WTC11 (cell line): ENCODE measurements at regions not wholly inside any gene's neighbourhood (a gene's known extent, or its start where the extent isn't known, plus 50 kb on each side); places are given as distances from the start of the nearest gene placed in this dataset.

ENCODE experiments used
- ATF2 ChIP-seq: sonication (generic); formaldehyde crosslinking; IDR thresholded peaks from 2 replicates; pipeline ENCODE4 v1.8.1; 2022; ENCODE audit warnings: low read depth, missing genetic modification reagents, borderline replicate concordance
- CREB1 ChIP-seq: sonication (generic); formaldehyde crosslinking; IDR thresholded peaks from 2 replicates; pipeline ENCODE4 v1.8.0; 2023; ENCODE audit warnings: mild to moderate bottlenecking, missing genetic modification reagents
- CTCF ChIP-seq: fragments of 200-600 bp; IDR thresholded peaks from 2 replicates; pipeline ENCODE4 v1.8.0; 2022; ENCODE audit warnings: antibody characterized with exemption
- E2F5 ChIP-seq: sonication (generic); formaldehyde crosslinking; IDR thresholded peaks from 2 replicates; pipeline ENCODE4 v1.8.1; 2022; ENCODE audit warnings: mild to moderate bottlenecking, moderate library complexity, missing genetic modification reagents
- ESRRA ChIP-seq: sonication (generic); formaldehyde crosslinking; IDR thresholded peaks from 2 replicates; pipeline ENCODE4 v1.8.1; 2022; ENCODE audit warnings: mild to moderate bottlenecking, missing genetic modification reagents, borderline replicate concordance
- IRF2 ChIP-seq: sonication (generic); formaldehyde crosslinking; IDR thresholded peaks from 2 replicates; pipeline ENCODE4 v1.8.0; 2022; ENCODE audit warnings: low read depth, missing genetic modification reagents, borderline replicate concordance
- MAX ChIP-seq: sonication (generic); formaldehyde crosslinking; IDR thresholded peaks from 2 replicates; pipeline ENCODE4 v1.8.0; 2022; ENCODE audit warnings: mild to moderate bottlenecking, missing genetic modification reagents
- MXD4 ChIP-seq: fragments of 250-450 bp; sonication (Bioruptor Pico); IDR thresholded peaks from 2 replicates; pipeline ENCODE4 v1.8.0; 2021; ENCODE audit warnings: mild to moderate bottlenecking, moderate library complexity, borderline replicate concordance
- MYBL2 ChIP-seq: sonication (generic); formaldehyde crosslinking; IDR thresholded peaks from 2 replicates; pipeline ENCODE4 v1.8.1; 2023; ENCODE audit warnings: mild to moderate bottlenecking, moderate library complexity, missing genetic modification reagents
- TEAD4 ChIP-seq: sonication (generic); formaldehyde crosslinking; IDR thresholded peaks from 2 replicates; pipeline ENCODE4 v1.8.0; 2022; ENCODE audit warnings: mild to moderate bottlenecking, missing genetic modification reagents
- ZBTB43 ChIP-seq: sonication (generic); formaldehyde crosslinking; IDR thresholded peaks from 2 replicates; pipeline ENCODE4 v1.8.1; 2023; ENCODE audit warnings: mild to moderate bottlenecking, missing genetic modification reagents
- ZNF138 ChIP-seq: sonication (generic); formaldehyde crosslinking; conservative IDR thresholded peaks from 2 replicates; pipeline ENCODE4 v1.8.1; 2022; ENCODE audit warnings: mild to moderate bottlenecking, moderate library complexity, missing genetic modification reagents
- ZNF532 ChIP-seq: fragments of 250-450 bp; sonication (Bioruptor Pico); IDR thresholded peaks from 2 replicates; pipeline ENCODE4 v1.9.0; 2021; ENCODE audit warnings: mild to moderate bottlenecking, borderline replicate concordance

- TF ChIP-seq ESRRA (CRISPR knock-in tag) (no peak), TEAD4 (no peak), CREB1 (CRISPR knock-in tag) (no peak), CTCF (no peak), ZNF138 (no peak), MXD4 (CRISPR knock-in tag) (no peak), MAX (CRISPR knock-in tag) (no peak), ZNF532 (no peak), MYBL2 (CRISPR knock-in tag) (no peak), ZBTB43 (no peak), IRF2 (no peak), ATF2 (CRISPR knock-in tag) (no peak), E2F5 (CRISPR knock-in tag) (no peak)
These were observed 169.4 kb upstream of the ADO start for GRCh38 chr10:62635127-62635526.
